Ishikawa (cell line): ENCODE measurements at regions not wholly inside any gene's neighbourhood (a gene's known extent, or its start where the extent isn't known, plus 50 kb on each side); places are given as distances from the start of the nearest gene placed in this dataset.

Experiments used
- CEBPB ChIP-seq: IDR thresholded peaks from 2 replicates; pipeline ENCODE4 v1.6.1; 2012
- CREB1 ChIP-seq: IDR thresholded peaks from 2 replicates; pipeline ENCODE4 v1.6.1; 2012; ENCODE audit warnings: low read depth
- EGR1 ChIP-seq: IDR thresholded peaks from 2 replicates; pipeline ENCODE4 v1.6.1; 2012
- EP300 ChIP-seq: IDR thresholded peaks from 2 replicates; pipeline ENCODE4 v1.6.1; 2012; ENCODE audit warnings: borderline replicate concordance
- FOXM1 ChIP-seq: IDR thresholded peaks from 2 replicates; pipeline ENCODE4 v1.6.1; 2012; ENCODE audit warnings: low read depth, borderline replicate concordance
- NFIC ChIP-seq: IDR thresholded peaks from 2 replicates; pipeline ENCODE4 v1.6.1; 2012
- RAD21 ChIP-seq: IDR thresholded peaks from 2 replicates; pipeline ENCODE4 v1.6.1; 2012; ENCODE audit warnings: low read depth
- TAF1 ChIP-seq: IDR thresholded peaks from 2 replicates; pipeline ENCODE4 v1.6.1; 2012; ENCODE audit warnings: low read depth, mild to moderate bottlenecking
- TCF12 ChIP-seq: IDR thresholded peaks from 2 replicates; pipeline ENCODE4 v1.6.1; 2012; ENCODE audit warnings: low read depth
- TEAD4 ChIP-seq: IDR thresholded peaks from 2 replicates; pipeline ENCODE4 v1.6.1; 2012
- YY1 ChIP-seq: IDR thresholded peaks from 2 replicates; pipeline ENCODE4 v1.6.1; 2012; ENCODE audit warnings: low read depth
- ZBTB7A ChIP-seq: IDR thresholded peaks from 2 replicates; pipeline ENCODE4 v1.6.1; 2012; ENCODE audit warnings: low read depth
- TF ChIP-seq, protein P1 (sequence below): IDR thresholded peaks from 2 replicates; pipeline ENCODE4 v1.6.1; 2012
- TF ChIP-seq, protein P2 (sequence below): IDR thresholded peaks from 2 replicates; pipeline ENCODE4 v1.6.1; 2012
- TF ChIP-seq, protein P3 (sequence below): IDR thresholded peaks from 2 replicates; pipeline ENCODE4 v1.6.1; 2012; ENCODE audit warnings: low read depth, mild to moderate bottlenecking

DNA sequence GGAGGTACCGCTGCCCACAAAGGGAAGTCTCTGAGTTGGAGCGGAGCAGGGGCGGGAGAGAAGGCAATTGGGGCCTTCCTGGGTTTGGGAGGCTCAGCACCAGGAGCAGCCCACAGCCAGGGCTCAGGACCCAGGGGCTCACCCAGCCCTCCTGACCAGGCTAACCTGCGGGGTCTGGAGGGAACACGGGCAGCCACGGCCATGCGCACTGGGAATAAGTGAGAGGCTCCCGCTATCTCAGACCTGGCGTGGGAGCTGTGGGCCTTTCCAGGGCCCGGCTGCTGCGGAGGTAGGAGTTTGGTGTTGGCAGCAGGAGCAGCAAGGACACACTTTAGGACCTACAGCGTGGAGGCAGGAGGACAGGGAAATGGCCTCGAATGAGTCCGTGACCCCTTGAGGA, 69.0 kb downstream of the RRM2 start:
- TF ChIP-seq TAF1 (no peak), CEBPB (no peak), CREB1 (no peak), EGR1 (no peak), RAD21 (no peak), NFIC (no peak), EP300 (no peak), YY1 (no peak), ZBTB7A (no peak), TEAD4 (no peak), FOXM1 (no peak), TCF12 (no peak)
- TF ChIP-seq, protein P1, sequence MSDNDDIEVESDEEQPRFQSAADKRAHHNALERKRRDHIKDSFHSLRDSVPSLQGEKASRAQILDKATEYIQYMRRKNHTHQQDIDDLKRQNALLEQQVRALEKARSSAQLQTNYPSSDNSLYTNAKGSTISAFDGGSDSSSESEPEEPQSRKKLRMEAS: no peak
- TF ChIP-seq, protein P2, sequence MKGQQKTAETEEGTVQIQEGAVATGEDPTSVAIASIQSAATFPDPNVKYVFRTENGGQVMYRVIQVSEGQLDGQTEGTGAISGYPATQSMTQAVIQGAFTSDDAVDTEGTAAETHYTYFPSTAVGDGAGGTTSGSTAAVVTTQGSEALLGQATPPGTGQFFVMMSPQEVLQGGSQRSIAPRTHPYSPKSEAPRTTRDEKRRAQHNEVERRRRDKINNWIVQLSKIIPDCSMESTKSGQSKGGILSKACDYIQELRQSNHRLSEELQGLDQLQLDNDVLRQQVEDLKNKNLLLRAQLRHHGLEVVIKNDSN: no peak

DNA sequence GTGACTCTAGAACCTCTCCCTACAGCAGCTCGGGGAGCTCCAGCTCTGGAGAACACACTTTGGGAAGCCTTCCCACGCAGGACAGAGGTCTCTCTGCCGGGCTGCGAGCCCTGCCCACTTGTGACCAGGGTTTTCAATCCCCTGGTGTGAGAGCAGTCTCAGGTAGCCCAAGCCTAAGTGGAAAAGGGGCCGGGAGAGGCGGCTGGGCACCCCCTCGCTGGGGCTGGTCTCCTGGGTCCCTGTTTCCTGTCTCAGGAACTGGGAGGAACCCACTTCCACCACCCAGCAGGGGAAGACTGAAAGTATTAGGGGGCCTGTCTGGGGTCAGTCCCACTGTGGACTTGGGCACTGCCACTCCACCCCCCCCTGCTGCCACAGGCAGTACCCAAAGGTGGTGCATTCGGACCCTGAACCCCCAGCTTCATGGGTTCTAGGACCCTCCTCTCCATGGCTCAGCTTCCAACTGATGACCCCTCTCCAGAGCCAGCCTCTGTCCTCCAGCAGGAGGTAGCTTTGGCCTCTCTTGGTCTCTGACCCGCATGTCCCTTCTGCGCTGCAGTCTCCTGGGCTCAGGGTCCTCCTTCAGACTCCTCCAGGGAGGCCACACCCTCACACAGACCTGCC, 70.0 kb downstream of the RRM2 start:
- TF ChIP-seq RAD21 (no peak), NFIC (no peak), TAF1 (no peak), TEAD4 (no peak), YY1 (no peak), CREB1 (no peak)
- TF ChIP-seq, protein P2: no peak
- TF ChIP-seq, protein P1: no peak

DNA sequence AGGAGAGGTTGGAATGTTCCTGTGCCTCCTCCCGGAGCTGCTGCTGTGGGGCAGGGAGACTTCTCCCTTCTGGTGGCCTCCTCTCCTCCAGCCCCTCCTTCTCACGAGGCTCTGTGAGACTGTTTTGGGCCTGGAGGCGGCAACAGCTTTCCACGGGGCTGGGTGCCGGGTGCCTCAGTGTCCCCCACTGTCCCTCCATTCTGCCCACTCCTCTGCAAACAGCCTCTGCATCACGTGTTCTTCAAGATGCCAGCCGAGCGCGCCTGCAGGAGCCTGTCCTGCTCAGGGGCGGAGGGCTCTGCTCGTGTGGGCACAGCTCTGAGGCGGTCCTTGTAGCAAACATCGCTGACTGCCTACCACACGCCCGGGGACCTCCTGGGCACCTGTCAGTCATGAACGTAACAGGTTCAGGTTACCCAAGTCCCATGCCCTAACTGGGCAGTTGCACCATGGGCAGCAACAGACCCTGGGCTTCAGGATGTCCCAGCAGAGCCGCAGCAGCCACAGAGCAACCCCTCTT, 70.8 kb downstream of the RRM2 start:
- no peak for TF ChIP-seq TCF12
- no peak for TF ChIP-seq ZBTB7A
- no peak for TF ChIP-seq CEBPB
- no peak for TF ChIP-seq FOXM1
- TF ChIP-seq CREB1: no peak

DNA sequence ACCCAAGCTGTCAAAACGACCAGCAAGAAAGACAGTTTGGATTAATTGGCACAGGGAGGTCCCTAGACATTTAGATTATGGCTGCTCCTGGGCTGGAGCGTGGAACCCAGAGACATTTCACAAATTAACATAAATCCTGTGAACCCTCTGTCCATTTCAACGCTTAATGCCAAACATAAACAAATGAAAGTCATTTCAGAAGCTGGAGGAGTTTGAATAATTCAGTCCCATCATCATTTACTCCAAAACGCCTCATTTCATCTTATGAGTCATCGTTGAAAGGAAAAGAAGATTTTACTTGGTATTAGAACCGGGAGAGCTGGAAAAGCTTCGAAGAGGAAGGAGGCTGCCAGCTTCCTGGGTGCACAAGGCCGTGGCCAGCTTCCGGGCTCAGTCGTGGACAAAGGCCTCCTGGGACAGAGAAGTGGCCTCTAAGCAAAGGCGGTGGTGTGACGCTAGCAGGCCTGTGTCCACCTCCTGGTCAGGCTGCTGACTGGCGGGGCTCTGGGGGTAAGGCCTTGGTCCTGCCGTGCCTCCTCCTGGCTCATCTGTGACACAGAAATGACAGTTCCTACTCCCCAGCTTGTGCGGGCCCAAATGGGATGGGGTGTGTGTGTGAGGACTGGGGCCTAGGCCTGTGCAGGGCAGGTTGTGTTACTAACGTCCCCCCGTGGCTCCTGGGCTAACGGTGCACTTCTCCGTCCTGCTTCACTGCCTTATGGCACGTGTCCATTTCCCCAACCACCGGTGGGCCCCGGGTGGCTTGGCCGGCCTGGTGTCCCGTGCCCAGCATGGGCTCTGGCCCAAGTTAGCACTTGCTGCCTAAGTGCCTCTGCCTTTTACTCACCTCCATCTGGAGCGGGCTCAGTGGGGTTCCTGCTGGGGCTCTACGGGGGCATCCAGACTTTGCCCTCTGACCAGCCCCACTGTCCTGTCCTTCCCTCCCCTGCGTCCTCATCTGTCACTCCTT, 71.6 kb downstream of the RRM2 start:
- TF ChIP-seq FOXM1: no peak
- TF ChIP-seq NFIC: peak; percentile 77
- TF ChIP-seq, protein P1: peak; percentile 16; the same call in 1 of the 2 replicates
- TF ChIP-seq CREB1: no peak

DNA sequence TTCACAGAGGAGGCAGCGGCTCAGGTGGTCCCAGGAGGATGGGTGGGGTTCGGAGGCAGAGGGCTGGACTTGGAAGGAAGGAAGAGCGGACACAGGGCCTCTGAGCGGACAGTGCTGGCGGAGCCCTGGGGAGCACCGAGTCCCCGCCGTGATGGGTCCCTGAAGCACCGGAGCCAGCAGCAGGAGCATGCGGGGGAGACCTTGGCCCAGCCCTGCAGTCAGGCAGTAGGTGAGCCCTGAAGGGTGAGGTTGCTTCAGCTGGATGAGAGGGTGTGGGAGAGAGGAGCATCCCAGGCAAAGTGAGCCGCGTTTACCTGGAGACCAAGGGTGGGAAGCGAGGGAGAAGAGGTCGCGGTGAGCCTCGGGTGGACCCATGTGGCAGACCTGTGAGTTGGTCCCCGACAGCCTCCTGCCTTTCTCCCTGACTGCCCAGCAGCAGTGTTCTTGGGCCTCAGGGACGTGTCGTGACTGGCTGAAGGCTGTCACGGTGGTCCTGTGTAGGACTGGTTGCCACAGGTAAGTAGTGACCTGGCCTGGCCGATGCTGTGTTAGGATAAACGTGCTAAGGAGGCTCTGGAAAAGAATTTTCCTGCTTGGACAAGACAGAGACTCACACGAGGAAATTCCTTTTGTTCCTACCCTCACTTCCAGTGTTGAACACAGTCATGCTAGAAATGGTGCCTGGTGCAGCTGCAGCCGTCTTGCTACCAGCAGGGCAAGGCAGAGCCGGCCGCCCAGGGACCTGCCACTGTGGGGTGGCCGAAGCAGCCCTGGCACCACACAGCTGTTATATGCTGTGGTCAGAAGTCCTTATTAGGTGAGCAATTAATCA, 73.0 kb downstream of the RRM2 start:
- no peak for TF ChIP-seq FOXM1
- TF ChIP-seq, protein P3, sequence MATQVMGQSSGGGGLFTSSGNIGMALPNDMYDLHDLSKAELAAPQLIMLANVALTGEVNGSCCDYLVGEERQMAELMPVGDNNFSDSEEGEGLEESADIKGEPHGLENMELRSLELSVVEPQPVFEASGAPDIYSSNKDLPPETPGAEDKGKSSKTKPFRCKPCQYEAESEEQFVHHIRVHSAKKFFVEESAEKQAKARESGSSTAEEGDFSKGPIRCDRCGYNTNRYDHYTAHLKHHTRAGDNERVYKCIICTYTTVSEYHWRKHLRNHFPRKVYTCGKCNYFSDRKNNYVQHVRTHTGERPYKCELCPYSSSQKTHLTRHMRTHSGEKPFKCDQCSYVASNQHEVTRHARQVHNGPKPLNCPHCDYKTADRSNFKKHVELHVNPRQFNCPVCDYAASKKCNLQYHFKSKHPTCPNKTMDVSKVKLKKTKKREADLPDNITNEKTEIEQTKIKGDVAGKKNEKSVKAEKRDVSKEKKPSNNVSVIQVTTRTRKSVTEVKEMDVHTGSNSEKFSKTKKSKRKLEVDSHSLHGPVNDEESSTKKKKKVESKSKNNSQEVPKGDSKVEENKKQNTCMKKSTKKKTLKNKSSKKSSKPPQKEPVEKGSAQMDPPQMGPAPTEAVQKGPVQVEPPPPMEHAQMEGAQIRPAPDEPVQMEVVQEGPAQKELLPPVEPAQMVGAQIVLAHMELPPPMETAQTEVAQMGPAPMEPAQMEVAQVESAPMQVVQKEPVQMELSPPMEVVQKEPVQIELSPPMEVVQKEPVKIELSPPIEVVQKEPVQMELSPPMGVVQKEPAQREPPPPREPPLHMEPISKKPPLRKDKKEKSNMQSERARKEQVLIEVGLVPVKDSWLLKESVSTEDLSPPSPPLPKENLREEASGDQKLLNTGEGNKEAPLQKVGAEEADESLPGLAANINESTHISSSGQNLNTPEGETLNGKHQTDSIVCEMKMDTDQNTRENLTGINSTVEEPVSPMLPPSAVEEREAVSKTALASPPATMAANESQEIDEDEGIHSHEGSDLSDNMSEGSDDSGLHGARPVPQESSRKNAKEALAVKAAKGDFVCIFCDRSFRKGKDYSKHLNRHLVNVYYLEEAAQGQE: no peak
- TF ChIP-seq, protein P2: no peak
- TF ChIP-seq RAD21: no peak
- no peak for TF ChIP-seq TEAD4
- no peak for TF ChIP-seq NFIC
- TF ChIP-seq, protein P1: no peak
- TF ChIP-seq EP300: no peak
- TF ChIP-seq EGR1: no peak
